HG02588 (cell line): ENCODE measurements at regions not wholly inside any gene's neighbourhood (a gene's known extent, or its start where the extent isn't known, plus 50 kb on each side); places are given as distances from the start of the nearest gene placed in this dataset.

Experiments used
- ATAC-seq: cut with Tn5 transposase; IDR thresholded peaks from one replicate; pipeline ENCODE4 v1.9.1; 2021; ENCODE audit warnings: mild to moderate bottlenecking, moderate library complexity; ENCODE audit not compliant: unreplicated experiment

DNA sequence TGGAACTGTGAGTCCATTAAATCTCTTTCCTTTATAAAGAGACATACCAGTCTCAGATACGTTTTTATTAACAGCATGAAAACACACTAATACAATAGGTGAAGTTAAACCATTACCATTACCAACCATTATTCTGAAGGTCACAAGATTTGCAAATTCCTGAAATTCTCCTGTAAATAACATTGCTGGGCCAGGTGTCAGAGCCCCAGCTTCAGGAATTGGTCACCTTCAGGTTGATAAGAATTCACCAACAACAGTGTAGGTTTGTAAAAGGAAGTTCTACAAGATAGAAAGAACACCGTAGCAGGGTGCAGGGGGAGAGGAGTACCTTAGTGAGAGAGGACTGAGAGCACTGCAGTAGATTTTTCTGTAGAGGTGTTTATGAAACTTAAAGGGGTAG, 644.3 kb downstream of the CDY2B start:
- no peak for ATAC-seq

DNA sequence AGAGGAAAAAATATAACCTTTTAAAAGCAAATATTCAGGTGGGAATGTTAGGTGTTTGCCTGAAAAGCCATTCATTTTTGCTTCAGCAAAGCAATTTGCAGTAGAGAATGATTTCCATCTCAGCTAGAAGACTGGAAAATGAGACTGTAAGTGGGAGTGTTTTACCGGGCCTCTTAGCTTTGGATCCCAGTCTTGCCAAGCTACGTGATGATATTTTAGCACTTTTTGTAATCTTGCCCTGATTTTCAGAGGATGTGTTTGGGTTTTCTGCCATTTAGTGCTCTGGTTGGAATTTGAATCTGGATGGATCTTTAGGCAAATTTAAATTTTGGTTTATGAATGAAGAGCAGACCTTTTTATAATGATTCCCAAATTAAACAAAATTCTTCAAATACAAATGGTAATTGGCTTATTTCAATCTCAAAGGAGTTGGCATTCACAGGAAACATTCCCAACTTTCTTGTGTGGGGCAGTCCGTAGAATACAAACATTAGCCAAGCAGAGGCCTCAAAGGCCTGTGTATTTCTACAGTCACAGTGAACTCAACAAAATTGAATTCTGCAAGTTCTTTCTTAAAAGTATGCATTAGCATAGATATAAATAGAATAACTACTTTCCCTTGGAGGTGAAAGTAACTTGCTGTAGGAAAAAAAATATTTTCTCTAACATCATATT, 646.4 kb downstream of the CDY2B start:
- ATAC-seq, result no peak

DNA sequence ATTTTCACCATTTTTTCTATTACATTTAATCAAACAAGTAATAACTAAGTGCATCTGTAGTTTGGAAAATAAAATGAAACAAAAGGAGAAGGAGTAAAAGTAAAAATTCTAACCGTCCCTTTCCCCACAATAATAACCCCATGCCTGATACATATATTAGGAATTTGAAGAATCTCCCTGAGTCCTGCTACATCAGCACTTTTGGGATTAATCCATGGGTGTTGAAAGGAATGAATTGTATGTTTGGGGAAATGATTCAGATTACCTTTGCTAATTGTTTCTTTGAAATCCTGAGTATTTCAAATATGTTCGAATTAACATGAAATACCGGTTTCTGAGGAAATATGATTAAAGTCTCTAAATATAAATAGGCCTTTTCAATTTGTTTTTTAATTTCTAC, 648.0 kb downstream of the CDY2B start:
- ATAC-seq, result no peak

DNA sequence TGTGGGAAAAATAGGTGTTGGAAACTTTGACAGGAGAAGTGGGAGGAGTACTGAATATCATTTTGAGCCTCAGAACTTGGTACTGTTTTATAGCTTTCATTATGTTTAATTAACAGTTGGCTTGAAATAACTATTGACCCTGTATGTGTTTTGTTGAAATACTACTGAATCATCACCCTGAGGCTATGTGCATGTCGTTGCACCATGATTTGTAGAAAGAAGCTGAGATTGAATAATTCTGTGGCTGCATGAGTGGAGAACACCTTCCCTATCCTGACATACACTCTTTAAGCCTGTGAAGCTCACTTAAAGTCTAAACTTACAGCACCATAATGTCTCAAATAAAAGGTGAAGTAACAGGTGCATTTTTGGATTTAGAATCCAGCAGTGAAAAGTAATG, 656.5 kb downstream of the CDY2B start:
- no peak for ATAC-seq

DNA sequence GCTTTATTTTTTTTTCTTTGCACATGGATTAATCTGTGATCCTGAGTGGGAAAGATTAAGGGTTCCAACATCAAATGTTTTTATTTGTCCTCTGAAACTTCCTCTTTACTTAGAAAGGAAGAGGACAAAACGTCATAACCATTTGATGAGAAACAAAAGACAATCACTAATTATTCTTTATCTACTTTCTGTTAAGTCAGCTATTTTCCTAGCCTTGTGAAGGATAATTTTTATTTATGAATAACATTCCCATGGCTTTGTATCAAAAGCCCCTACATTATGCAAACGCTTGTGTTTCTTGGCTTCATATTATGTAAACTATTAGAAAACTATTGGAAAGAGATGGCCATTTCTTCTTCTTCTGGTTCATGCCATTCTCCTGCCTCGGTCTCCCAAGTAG, 677.6 kb downstream of the CDY2B start:
- no peak for ATAC-seq

DNA sequence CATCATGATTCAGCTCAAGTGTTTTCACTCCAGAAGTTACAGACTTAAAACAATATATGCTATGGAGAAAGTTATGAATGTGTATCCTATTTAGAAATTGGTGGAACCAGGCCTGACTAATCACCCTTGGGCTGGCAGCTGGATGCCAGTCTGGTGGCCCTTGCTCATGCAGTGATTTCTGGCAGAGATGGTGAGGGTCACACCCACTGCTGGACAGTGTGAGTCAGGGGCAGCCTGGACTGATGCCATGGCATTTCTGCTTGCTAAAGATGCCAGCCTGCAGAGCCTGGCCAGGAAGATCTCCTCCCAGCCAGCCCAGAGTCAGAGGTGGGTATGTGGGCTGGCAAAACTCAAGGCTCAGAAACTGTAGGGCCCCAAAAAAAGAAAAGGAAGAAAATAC, 695.7 kb downstream of the CDY2B start:
- ATAC-seq, result no peak

DNA sequence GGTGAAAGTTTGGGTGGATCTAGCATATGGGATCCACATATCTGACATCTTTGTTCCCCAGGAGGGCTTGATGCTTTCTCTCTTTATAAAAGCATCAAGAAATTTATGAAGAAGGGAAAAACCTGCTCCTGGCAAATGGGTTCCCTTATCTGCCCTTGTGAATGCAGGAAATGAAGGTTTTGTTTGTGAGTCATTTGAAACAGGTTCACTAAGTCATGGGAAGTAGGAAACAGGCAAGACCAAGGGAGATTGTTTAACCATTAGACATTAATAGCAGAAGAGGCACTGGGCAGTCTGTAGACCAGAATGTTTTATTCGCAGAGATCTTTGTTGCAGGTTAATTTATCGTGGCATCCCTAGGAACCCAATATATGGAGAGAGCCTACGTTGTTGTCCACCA, 713.1 kb downstream of the CDY2B start:
- ATAC-seq, result no peak

DNA sequence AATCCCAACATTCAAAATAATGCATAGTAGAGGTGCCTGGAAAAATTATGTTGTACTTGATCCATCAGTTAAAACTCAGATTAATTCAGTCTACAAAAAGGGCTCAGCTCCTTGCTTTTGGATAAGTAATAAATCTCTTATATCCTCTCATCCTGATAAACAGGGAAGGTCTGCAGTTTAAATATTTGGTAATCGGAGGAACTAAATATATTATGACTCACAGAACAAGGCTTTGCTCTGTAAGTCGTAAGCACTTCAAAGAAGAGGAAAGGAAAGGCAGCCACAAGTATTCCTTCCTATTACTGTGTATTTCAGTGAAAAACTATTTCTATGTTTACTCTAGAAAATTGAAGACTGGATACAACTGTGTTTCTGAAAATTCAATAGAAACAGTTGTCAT, 757.9 kb downstream of the CDY2B start:
- ATAC-seq, result no peak

DNA sequence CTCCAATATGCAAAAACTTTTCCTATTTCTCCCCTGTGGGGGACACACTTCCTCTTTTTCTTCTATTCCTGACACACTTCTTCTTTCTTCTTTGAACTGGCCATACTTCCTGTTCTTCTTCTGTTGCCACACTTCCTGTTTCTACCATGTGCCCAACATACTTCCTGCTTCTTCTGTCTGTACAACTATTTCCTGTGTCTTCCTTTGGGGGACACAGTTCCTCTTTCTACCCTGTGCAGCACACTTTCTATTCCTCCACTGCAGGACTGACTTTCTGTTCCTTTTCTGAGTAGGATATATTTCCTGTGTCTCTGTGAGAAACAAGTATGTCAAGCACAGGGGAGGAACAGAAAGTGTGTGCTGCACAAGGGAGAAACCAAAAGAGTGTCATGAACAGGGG, 794.7 kb downstream of the CDY2B start:
- no peak for ATAC-seq

DNA sequence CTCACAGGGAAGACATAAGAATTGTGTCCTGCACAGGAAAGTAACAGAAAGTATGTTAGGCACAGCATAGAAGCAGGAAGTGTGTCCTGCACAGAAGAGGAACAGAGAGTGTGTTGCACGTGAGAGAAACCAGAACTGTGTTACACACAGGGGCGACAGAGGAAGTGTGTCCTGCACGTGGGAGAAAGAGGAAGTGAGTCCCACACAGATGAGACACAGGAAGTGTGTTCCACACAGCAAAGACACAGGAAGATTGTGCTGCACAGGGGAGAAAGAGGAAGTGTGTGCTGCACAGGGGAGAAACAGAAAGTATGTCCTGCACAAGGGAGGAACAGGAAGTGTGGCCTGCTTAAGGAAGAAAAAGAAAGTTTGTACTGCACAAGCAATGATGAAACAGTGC, 800.1 kb downstream of the CDY2B start:
- ATAC-seq, result no peak

DNA sequence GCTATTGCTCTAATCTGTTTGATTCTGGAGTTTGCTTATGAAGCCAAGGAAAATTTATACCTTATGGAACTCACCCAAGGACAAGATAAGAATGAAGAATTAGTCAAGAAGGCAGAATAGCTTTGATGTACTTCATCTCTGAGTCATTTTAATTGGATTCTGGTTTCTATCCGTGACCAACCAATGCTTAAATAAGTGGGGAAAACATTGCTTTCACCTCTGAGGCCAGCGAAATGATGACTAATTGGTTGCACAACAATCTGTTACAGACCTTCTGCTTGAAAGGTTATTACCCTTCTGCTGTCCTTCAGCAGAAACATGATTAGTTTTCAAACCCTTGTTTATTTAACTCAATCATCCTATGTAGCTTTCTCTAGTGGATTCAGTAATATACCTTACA, 812.7 kb downstream of the CDY2B start:
- ATAC-seq, result no peak

DNA sequence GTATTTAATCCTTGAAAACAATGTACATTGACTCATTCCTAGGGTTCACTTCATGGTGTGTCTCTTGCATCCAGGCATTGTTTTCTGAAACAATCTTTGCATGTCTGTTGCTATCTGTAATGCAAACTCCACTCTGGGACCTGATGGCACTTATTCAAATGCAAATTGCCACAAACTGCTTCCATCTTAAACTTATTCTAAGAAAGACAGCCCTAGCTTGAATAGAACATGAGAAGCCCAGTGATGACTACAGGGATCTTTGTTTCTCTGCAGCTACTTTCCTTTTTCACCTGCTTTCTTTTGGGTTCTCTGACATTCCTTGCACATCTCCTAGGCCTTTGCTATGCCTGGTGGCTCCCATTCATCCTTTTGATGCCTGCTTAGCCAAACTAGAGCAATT, 827.0 kb downstream of the CDY2B start:
- ATAC-seq, result no peak

DNA sequence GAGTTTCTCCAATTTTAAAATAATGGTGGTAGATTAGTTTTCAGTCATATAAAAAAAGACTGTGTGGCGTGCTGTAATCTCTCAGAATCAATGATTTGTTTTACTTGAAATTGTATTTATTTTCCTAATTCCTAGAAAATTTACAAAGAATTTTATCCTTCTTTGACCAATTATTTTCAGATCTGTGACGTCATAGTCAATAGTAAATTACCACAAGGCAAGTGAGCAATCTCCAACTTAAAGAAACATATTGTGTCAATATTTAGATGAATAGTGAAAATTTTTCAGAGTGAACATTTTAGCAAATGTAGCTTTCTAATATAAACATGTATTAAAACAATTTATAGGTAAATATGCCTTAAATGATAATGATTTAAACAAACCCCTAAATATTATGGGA, 829.6 kb downstream of the CDY2B start:
- ATAC-seq, result no peak

DNA sequence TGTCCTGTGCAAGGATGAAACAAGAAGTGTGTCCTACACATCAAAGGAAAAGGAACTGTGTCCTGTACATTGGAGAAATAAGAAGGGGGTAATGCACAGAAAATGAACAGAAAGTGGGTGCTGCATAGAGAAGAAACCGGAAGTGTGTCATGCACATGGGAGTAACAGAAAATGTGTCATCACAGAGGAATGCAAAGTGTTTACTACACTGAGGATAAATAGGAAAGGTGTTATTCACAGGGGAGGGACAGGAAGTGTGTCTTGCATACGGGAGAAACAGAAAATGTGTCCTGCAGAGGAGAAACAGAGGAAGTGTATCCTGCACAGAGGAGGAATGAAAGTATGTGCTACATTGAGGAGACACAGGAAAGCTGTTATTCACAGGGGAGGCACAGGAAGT, 834.9 kb downstream of the CDY2B start:
- no peak for ATAC-seq

DNA sequence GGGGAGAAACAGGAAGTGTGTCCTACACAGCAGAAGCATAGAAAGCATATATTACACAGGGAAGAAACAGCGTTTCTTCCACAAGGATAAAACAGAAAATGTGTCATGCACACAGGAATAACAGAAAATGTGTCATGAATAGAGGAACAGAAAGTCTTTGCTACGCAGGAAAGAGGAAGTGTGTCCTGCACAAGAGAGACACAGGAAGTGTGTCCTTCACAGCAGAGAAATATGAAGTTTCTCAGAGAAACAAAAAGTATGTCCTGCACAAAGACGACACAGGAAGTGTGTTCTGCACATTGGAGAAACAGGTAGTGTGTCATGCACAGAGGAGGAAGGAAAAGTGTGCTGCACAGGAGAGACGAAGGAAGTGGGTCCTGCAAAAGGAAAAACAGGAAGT, 835.3 kb downstream of the CDY2B start:
- ATAC-seq, result no peak

DNA sequence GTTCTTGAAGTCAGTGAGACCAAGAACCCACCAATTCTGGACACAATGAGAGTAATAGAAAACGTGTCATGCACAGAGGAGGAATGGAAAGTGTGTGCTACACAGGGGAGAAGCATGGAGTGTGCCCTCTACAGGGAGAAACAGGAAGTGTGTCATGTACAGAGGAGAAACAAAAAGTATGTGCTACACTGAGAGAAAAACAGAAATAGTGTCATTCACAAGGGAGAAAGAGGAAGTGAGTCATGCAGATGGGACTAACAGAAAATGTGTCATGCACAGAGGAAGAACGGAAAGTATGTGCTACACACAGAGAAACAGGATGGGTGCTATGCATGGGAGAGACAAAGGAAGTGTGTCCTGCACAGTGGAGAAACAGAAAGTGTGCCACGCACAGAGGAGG, 835.7 kb downstream of the CDY2B start:
- ATAC-seq, result peak; percentile 64

DNA sequence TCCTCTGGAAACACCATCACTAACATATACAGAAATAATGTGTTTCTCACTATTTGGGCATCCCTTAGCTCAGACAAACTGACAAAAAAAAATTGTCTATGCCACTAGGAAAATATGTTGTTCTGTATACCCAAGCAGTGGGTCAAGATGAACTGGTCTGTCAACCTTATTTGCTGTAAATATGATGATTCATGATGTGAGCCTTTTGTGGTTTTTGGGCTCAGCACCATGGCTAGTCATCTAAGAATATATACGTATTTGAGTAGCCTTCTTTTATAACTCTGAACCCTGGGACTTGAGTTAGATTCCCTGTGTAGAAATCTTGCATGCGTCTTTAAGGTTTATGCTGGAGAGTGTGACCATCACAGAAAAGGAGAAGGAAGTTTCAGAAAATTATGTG, 841.6 kb downstream of the CDY2B start:
- no peak for ATAC-seq

DNA sequence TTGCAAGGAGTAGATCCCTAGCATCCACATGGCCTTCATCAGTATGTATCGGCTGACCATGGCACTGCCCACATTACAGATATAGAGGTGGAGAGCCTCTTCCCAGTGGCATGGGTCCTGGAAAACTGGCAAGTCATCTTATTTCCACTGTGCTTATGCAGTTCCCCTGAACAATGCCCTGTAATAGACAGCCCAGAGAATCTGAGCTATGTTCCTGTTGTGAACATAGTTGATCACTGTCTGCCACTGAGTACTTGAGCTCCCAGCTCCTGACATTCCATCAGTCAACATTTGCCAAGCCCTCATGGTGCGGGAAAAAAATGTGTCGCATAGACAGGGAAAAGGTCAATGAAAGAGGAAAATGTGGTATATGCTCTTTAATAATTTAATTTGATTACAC, 861.9 kb downstream of the CDY2B start:
- no peak for ATAC-seq

DNA sequence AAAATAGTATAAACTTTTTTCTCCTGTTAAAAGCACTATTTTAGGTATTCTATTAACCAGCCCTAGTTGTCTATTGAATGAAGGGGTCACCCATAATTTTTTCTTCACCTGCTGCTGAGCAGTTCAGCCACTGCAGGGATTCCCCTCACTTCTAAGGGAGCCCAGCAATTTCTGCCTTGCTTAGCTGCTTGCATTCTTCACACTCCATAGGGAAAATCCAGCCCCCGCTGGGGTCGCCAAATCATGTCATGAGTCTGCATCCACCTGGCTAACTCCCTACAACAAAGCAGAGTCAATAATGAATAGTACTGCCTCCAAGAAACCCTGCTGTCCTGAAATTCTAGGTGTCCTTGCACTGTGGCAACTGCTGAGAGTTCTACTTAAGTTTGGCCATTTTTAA, 886.5 kb downstream of the CDY2B start:
- ATAC-seq, result no peak

DNA sequence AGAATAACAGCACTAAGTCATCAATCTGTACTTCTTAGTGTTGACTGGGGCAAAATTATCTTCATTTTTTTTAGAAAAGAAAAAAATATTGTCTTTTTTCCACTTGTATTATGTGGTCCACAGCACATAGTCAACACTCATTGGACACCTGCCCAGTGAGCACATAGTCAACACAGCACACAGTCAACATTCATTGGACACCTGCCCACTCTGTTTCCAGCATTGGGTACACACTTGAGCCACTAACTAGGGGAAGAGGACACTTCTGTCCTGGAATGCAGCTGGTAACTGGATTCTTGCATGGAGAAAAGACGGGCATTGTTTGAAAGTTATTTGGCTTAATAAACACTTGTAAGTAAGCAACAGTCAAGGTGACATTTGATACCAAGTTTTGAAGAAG, 898.2 kb downstream of the CDY2B start:
- no peak for ATAC-seq

DNA sequence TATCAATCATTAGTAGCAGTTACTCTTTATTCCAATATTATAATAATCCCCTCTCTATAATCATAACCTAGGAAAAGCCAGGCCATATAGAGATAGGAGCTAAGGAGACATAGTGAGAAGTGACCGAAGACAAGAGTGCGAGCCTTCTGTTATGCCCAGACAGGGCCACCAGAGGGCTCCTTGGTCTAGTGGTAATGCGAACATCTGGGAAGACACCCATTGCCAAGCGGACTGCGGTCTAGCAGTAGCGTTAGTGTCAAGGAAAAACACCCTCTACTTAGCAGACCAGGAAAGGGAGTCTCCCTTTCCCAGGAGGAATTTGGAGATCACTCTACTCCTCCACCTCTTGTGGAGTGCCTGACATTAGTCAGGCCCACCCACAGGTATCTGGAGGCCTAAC, 920.9 kb downstream of the CDY2B start:
- ATAC-seq, result no peak

DNA sequence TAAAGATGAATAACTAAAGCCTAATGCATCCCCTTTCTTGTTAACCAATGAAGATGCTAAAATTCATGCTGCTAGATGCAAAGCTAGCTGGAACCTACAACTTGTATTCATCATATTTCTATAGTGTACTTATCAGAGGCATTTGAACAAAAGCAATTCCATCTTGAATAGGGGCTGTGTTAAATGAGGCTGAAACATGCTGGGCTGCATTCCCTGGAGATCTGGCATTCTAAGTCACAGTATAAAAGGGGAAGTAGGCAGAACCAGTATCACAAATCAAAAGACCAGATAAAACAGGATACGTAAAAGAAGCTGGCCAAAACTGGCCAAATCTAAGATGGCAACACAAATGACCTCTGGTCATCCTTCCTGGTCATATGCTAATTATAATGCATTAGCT, 932.8 kb downstream of the CDY2B start:
- ATAC-seq, result no peak
